ENCODE measurements at regions not wholly inside any gene's neighbourhood (a gene's known extent, or its start where the extent isn't known, plus 50 kb on each side); places are given as distances from the start of the nearest gene placed in this dataset.

GRCh38 chr17:83180996-83181481 lies 101.6 kb downstream of the METRNL start:
- no peak overlapping the region for H3K4me3 ChIP-seq (ENCODE audit: low read length)
- TF ChIP-seq CTCF (conservative IDR thresholded peaks at IDR 0.05; ENCODE audit: low read depth, low read length) = no peak
- DNase-seq (ENCODE audit: low read depth) = no peak

GRCh38 chr17:83181991-83182619 lies 102.7 kb downstream of the METRNL start:
- no peak for DNase-seq (ENCODE audit: low read depth)
- TF ChIP-seq CTCF (conservative IDR thresholded peaks at IDR 0.05; ENCODE audit: low read depth, low read length) = no peak
- no peak overlapping the region for H3K4me3 ChIP-seq (ENCODE audit: low read length)

- no peak for DNase-seq (ENCODE audit: low read depth)
- TF ChIP-seq CTCF (conservative IDR thresholded peaks at IDR 0.05; ENCODE audit: low read depth, low read length) = no peak
- H3K4me3 ChIP-seq (ENCODE audit: low read length) = no peak overlapping the region
Observed at GRCh38 chr17:83182620-83183101, 103.3 kb downstream of the METRNL start.

GRCh38 chr17:83183145-83183948 lies 103.9 kb downstream of the METRNL start:
- no peak overlapping the region for H3K4me3 ChIP-seq (ENCODE audit: low read length)
- DNase-seq (ENCODE audit: low read depth) = no peak

GRCh38 chr17:83183951-83184506 lies 104.6 kb downstream of the METRNL start:
- H3K4me3 ChIP-seq (ENCODE audit: low read length) = no peak overlapping the region
- DNase-seq (ENCODE audit: low read depth) = no peak
- TF ChIP-seq CTCF (conservative IDR thresholded peaks at IDR 0.05; ENCODE audit: low read depth, low read length) = no peak

More at GRCh38 chr17:83183145-83183948, 103.9 kb downstream of the METRNL start:
- no peak for TF ChIP-seq CTCF (conservative IDR thresholded peaks at IDR 0.05; ENCODE audit: low read depth, low read length)

- DNase-seq (ENCODE audit: low read depth) = no peak
- H3K4me3 ChIP-seq (ENCODE audit: low read length) = no peak overlapping the region
- TF ChIP-seq CTCF (conservative IDR thresholded peaks at IDR 0.05; ENCODE audit: low read depth, low read length) = no peak
Observed at GRCh38 chr17:83185023-83186002, 105.9 kb downstream of the METRNL start.

Data from retinal pigment epithelial cell (primary cell).